Glutamatergic neuron (in vitro differentiated cells): ENCODE measurements at regions not wholly inside any gene's neighbourhood (a gene's known extent, or its start where the extent isn't known, plus 50 kb on each side); places are given as distances from the start of the nearest gene placed in this dataset.

Source experiments
- DNase-seq: peaks from one replicate; pipeline ENCODE4 v3.0.0; 2022
- H3K27ac Mint-ChIP-seq: one replicate; pipeline ENCODE4 v1.8.0; 2020; ENCODE audit warnings: mild to moderate bottlenecking, mixed read lengths, inconsistent platforms; ENCODE audit not compliant: unreplicated experiment
- H3K27me3 Mint-ChIP-seq: one replicate; pipeline ENCODE4 v1.8.0; 2020; ENCODE audit warnings: mild to moderate bottlenecking, moderate library complexity, mixed read lengths, inconsistent platforms; ENCODE audit not compliant: unreplicated experiment
- H3K36me3 Mint-ChIP-seq: one replicate; pipeline ENCODE4 v1.8.0; 2020; ENCODE audit warnings: mild to moderate bottlenecking, mixed read lengths, inconsistent platforms; ENCODE audit not compliant: unreplicated experiment
- H3K4me1 Mint-ChIP-seq: one replicate; pipeline ENCODE4 v1.8.0; 2020; ENCODE audit warnings: mild to moderate bottlenecking, low read depth, mixed read lengths, inconsistent platforms; ENCODE audit not compliant: unreplicated experiment
- H3K4me3 Mint-ChIP-seq: one replicate; pipeline ENCODE4 v1.8.0; 2020; ENCODE audit warnings: mild to moderate bottlenecking, mixed read lengths, inconsistent platforms; ENCODE audit not compliant: unreplicated experiment
- H3K9me3 Mint-ChIP-seq: one replicate; pipeline ENCODE4 v1.8.0; 2020; ENCODE audit warnings: mild to moderate bottlenecking, moderate library complexity, mixed read lengths, inconsistent platforms; ENCODE audit not compliant: unreplicated experiment
- TF ChIP-seq, protein P1 (sequence below): fragments of 200-600 bp; sonication (generic); IDR thresholded peaks from one replicate; pipeline ENCODE4 v1.5.0; 2021; ENCODE audit not compliant: partially characterized antibody, unreplicated experiment

DNA sequence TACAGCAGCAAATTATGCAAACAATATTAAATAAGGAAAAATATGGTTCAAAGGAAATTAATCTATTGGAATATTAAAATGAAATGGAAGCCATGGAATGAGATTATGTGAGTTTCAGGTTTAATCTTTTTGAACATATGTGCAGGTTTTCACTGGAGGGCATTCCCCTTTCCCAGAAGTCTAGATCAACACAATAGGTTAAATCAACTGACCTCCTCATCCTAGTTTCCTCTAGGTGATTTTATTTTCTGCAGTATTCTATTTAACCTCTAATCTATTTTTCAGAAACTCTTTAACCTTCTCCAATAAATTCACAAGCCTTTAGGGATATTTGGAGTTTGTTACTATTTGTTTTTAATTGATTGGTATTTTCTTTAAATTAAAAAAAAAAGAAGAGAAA lies 2657.6 kb upstream of the PCDH20 start:
- no peaks in the 10 kb centered on the region for H3K9me3 Mint-ChIP-seq
- TF ChIP-seq, protein P1, sequence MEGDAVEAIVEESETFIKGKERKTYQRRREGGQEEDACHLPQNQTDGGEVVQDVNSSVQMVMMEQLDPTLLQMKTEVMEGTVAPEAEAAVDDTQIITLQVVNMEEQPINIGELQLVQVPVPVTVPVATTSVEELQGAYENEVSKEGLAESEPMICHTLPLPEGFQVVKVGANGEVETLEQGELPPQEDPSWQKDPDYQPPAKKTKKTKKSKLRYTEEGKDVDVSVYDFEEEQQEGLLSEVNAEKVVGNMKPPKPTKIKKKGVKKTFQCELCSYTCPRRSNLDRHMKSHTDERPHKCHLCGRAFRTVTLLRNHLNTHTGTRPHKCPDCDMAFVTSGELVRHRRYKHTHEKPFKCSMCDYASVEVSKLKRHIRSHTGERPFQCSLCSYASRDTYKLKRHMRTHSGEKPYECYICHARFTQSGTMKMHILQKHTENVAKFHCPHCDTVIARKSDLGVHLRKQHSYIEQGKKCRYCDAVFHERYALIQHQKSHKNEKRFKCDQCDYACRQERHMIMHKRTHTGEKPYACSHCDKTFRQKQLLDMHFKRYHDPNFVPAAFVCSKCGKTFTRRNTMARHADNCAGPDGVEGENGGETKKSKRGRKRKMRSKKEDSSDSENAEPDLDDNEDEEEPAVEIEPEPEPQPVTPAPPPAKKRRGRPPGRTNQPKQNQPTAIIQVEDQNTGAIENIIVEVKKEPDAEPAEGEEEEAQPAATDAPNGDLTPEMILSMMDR, result no peak
- H3K27me3 Mint-ChIP-seq, result no peaks in the 10 kb centered on the region
- no peaks in the 10 kb centered on the region for H3K4me1 Mint-ChIP-seq
- H3K4me3 Mint-ChIP-seq, result no peak overlapping the region
- no peak for DNase-seq
- H3K27ac Mint-ChIP-seq, result no peak overlapping the region
- H3K36me3 Mint-ChIP-seq, result no peaks in the 10 kb centered on the region

DNA sequence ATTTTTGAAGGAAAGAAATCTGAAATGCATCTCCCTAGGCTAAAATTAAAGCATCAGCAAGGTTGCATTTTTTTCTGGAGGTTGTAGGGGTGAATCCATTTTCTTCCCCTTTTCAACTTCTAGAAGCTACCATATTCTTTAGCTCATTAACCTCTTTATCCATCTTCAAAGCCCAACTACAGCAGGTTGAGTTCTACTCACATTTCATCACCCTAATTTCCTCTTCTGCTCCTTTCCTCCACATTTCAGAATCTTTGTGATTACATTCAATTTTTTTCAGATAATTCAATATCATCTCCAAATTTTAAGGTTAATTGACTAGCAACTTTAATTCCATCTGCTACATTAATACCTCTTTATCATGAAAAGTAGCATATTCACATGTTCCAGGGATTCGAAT lies 2655.7 kb upstream of the PCDH20 start:
- TF ChIP-seq, protein P1, result no peak
- no peak for DNase-seq
- no peaks in the 10 kb centered on the region for H3K27me3 Mint-ChIP-seq
- H3K4me1 Mint-ChIP-seq, result no peaks in the 10 kb centered on the region
- no peaks in the 10 kb centered on the region for H3K36me3 Mint-ChIP-seq
- no peaks in the 10 kb centered on the region for H3K9me3 Mint-ChIP-seq
- no peak overlapping the region for H3K4me3 Mint-ChIP-seq
- H3K27ac Mint-ChIP-seq, result no peak overlapping the region

DNA sequence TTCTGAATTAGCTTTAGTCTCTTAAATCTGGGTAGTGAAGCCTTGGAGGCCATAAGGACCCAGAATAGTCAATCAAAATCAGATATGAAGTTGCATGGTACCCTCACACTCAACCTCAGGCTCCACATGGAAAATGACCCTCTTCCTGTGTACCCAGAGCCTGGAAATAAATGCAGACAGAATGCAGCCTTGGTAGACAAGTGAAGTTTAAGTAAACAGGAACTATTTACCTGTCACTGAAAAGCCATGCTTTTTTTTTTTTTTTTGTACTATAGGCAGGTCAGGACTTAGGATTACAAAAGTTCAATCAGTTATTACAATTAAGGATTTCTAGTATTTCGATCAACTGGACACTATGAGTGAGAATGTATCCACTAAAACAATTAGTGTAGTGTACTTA lies 2654.2 kb upstream of the PCDH20 start:
- H3K4me1 Mint-ChIP-seq, result no peaks in the 10 kb centered on the region
- no peaks in the 10 kb centered on the region for H3K9me3 Mint-ChIP-seq
- no peaks in the 10 kb centered on the region for H3K36me3 Mint-ChIP-seq
- DNase-seq, result no peak
- no peaks in the 10 kb centered on the region for H3K27me3 Mint-ChIP-seq
- H3K27ac Mint-ChIP-seq, result no peak overlapping the region
- H3K4me3 Mint-ChIP-seq, result no peak overlapping the region
- TF ChIP-seq, protein P1, result no peak

DNA sequence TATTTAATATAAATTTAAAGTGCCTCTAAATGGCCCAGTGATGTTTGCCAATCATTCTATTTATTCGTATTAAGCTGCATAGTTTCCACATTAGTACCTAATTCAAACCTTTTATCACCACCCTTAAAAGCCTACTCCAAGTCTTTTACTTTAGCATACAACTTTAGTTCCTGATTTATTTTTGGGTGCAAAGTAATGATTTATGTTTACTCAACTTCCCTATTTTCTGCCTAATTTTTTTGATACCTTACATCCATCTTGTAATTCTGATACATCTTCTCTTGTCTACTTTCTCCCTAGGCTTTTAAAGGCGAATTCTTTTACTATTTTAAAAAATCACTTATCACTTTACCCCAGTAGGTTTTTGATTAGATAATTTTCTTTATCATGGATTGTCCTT lies 2651.1 kb upstream of the PCDH20 start:
- Mint-ChIP-seq H3K4me3 (no peak overlapping the region), H3K27ac (no peak overlapping the region), H3K9me3 (no peaks in the 10 kb centered on the region), H3K36me3 (no peaks in the 10 kb centered on the region), H3K27me3 (no peaks in the 10 kb centered on the region), H3K4me1 (no peaks in the 10 kb centered on the region)
- no peak for DNase-seq
- TF ChIP-seq, protein P1, result no peak

DNA sequence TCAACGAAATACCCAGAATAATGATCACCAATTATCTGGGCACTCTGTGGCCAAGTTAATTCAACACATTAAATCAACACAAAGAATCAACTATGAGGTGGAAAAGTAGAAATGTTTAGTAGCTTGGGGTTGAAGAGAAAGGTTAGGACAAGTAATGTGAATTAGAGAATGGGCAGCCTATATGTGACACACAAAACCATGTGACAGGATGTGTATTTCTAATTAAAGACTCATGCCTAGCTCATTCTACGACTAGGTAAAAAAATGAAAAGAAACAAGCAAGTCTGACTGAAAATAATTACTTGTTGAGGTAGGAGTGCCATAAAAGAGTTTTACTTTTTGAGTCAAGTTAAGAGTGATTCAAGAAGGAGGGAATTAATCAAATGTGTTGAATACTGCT lies 2646.0 kb upstream of the PCDH20 start:
- Mint-ChIP-seq H3K27ac (no peak overlapping the region), H3K4me1 (no peaks in the 10 kb centered on the region), H3K9me3 (no peaks in the 10 kb centered on the region), H3K27me3 (peaks cover 2% of the 10 kb centered on the region), H3K4me3 (no peak overlapping the region), H3K36me3 (no peaks in the 10 kb centered on the region)
- TF ChIP-seq, protein P1, result no peak
- DNase-seq, result no peak
